CD4-positive, alpha-beta T cell (primary cell): ENCODE measurements at regions not wholly inside any gene's neighbourhood (a gene's known extent, or its start where the extent isn't known, plus 50 kb on each side); places are given as distances from the start of the nearest gene placed in this dataset.

Source experiments
- ATAC-seq: fragments of 200-7000 bp; cut with Tn5 transposase; one replicate; pipeline ENCODE4 v1.10.0; 2022; ENCODE audit warnings: mild to moderate bottlenecking; ENCODE audit not compliant: poor library complexity
- CTCF ChIA-PET: fragments of 350-600 bp; sonication (Branson Sonifier 250); formaldehyde crosslinking; loops from one replicate; lab custom pipeline; 2021; ENCODE audit warnings: antibody characterized with exemption, inconsistent platforms; lab: Charles Lee
- POLR2A ChIA-PET: fragments of 350-600 bp; sonication (Branson Sonifier 250); formaldehyde crosslinking; loops from one replicate; lab custom pipeline; 2021; ENCODE audit warnings: antibody characterized with exemption, inconsistent platforms; lab: Charles Lee
- DNase-seq, 14 experiments: peaks; one replicate each; pipeline ENCODE4 v3.0.0-alpha.2; 2013 to 2020; ENCODE audit warnings: mixed read lengths in 2 of 14
- H3K27ac ChIP-seq, 2 donors: one replicate each; pipeline versions ENCODE4 v1.5.1 to v1.7.0; 2013; ENCODE audit warnings: low read length in 2 of 2, low read depth in 1 of 2, mild to moderate bottlenecking in 1 of 2
- H3K27me3 ChIP-seq, 2 experiments: 1 replicate in 1 of 2; 2 replicates in 1 of 2; pipeline versions ENCODE4 v1.6.1 to v1.7.0; 2013; ENCODE audit warnings: low read length in 2 of 2, control low read depth in 1 of 2, mild to moderate bottlenecking in 1 of 2, moderate library complexity in 1 of 2; ENCODE audit not compliant: insufficient read depth in 2 of 2, control insufficient read depth in 1 of 2
- H3K36me3 ChIP-seq: one replicate; pipeline ENCODE4 v1.6.1; 2013; ENCODE audit warnings: low read length, control low read depth; ENCODE audit not compliant: insufficient read depth
- H3K4me1 ChIP-seq: one replicate; pipeline ENCODE4 v1.6.1; 2013; ENCODE audit warnings: low read length, control low read depth; ENCODE audit not compliant: insufficient read depth
- H3K4me3 ChIP-seq: one replicate; pipeline ENCODE4 v1.5.1; 2013; ENCODE audit warnings: mild to moderate bottlenecking, low read length, moderate library complexity
- H3K9me3 ChIP-seq, 2 experiments: 1 replicate in 1 of 2; 2 replicates in 1 of 2; pipeline versions ENCODE4 v1.6.1 to v1.7.0; 2013; ENCODE audit warnings: low read length in 2 of 2, mild to moderate bottlenecking in 2 of 2, control low read depth in 1 of 2, moderate library complexity in 1 of 2; ENCODE audit not compliant: control insufficient read depth in 1 of 2, insufficient read depth in 1 of 2
- H3K27ac Mint-ChIP-seq: one replicate; pipeline ENCODE4 v1.8.0; 2020; ENCODE audit warnings: mixed read lengths
- H3K27me3 Mint-ChIP-seq: one replicate; pipeline ENCODE4 v1.8.0; 2021; ENCODE audit warnings: mixed read lengths
- H3K36me3 Mint-ChIP-seq: one replicate; pipeline ENCODE4 v1.8.0; 2021; ENCODE audit warnings: low read depth, mixed read lengths
- H3K4me1 Mint-ChIP-seq: one replicate; pipeline ENCODE4 v1.8.0; 2021; ENCODE audit warnings: low read depth, mixed read lengths
- H3K4me3 Mint-ChIP-seq: one replicate; pipeline ENCODE4 v1.8.0; 2020; ENCODE audit warnings: mild to moderate bottlenecking, mixed read lengths
- H3K9me3 Mint-ChIP-seq: one replicate; pipeline ENCODE4 v1.8.0; 2020; ENCODE audit warnings: mixed read lengths
- CTCF ChIP-seq: fragments of 200-600 bp; IDR thresholded peaks from one replicate; pipeline ENCODE4 v1.8.0; 2022; ENCODE audit warnings: antibody characterized with exemption, mild to moderate bottlenecking
- intact Hi-C, 2 experiments: fragments of 100-400 bp; cut with DNase I in 1 of 2; cut with micrococcal nuclease in 1 of 2; formaldehyde crosslinking; loops; one replicate each; pipeline versions ENCODE4 v1.15.1 to v1.9.0; 2023 to 2025; cut with DNase I, micrococcal nuclease

- ChIA-PET CTCF (no interaction called here), POLR2A (interaction anchor here (0.9 kb wide), 1 partner anchor 428 kb away, joined by 4 read pairs; no protein-coding TSS in a partner anchor)
- Mint-ChIP-seq H3K27ac (no peak overlapping the region), H3K27me3 (no peaks in the 10 kb centered on the region), H3K4me3 (no peak overlapping the region), H3K36me3 (no peaks in the 10 kb centered on the region), H3K4me1 (peaks cover 5% of the 10 kb centered on the region), H3K9me3 (no peaks in the 10 kb centered on the region)
- no peak for TF ChIP-seq CTCF
- intact Hi-C loops: loop anchor here (2.0 to 5.0 kb wide), 4 partner anchors 355 to 1349 kb away; no protein-coding TSS in a partner anchor
- H3K27me3 ChIP-seq: no peaks in the 10 kb centered on the region
- H3K9me3 ChIP-seq: no peaks in the 10 kb centered on the region
- peaks cover 13% of the 10 kb centered on the region for H3K4me1 ChIP-seq
- DNase-seq: no peak
- no peak overlapping the region for H3K4me3 ChIP-seq
- no peak overlapping the region for H3K27ac ChIP-seq
- ATAC-seq: no peak
- no peaks in the 10 kb centered on the region for H3K36me3 ChIP-seq
Observed at GRCh38 chr15:77541421-77542181, 91.1 kb downstream of the LINGO1 start.

- CTCF ChIA-PET: no interaction called here
- peaks cover 5% of the 10 kb centered on the region for H3K4me1 Mint-ChIP-seq
- intact Hi-C loops: loop anchor here (5.0 kb wide), 2 partner anchors 1303 to 1348 kb away; no protein-coding TSS in a partner anchor
Observed at GRCh38 chr15:77540312-77541060, 92.2 kb downstream of the LINGO1 start.

More at GRCh38 chr15:77540312-77541060, 92.2 kb downstream of the LINGO1 start:
- DNase-seq (no peak), ATAC-seq (no peak)
- H3K27ac ChIP-seq: no peak overlapping the region
- Mint-ChIP-seq H3K4me3 (peak overlapping the region; percentile 23), H3K27me3 (no peaks in the 10 kb centered on the region), H3K9me3 (no peaks in the 10 kb centered on the region), H3K36me3 (no peaks in the 10 kb centered on the region), H3K27ac (no peak overlapping the region)
- no peak overlapping the region for H3K4me3 ChIP-seq
- no peak for TF ChIP-seq CTCF
- H3K9me3 ChIP-seq: no peaks in the 10 kb centered on the region
- peaks cover 13% of the 10 kb centered on the region for H3K4me1 ChIP-seq
- no peaks in the 10 kb centered on the region for H3K27me3 ChIP-seq
- POLR2A ChIA-PET: no interaction called here
- no peaks in the 10 kb centered on the region for H3K36me3 ChIP-seq
